Body of pancreas (tissue), 4 donors: ENCODE measurements at regions not wholly inside any gene's neighbourhood (a gene's known extent, or its start where the extent isn't known, plus 50 kb on each side); places are given as distances from the start of the nearest gene placed in this dataset.

Experiments
- CTCF ChIP-seq, 7 experiments: fragments of 450-650 bp in 4 of 7; fragments of 200-600 bp in 3 of 7; sonication (generic) in 3 of 7; IDR thresholded peaks; one replicate each; pipeline ENCODE4 v1.5.1; 2016 to 2019; ENCODE audit warnings: antibody characterized with exemption in 7 of 7
- POLR2A ChIP-seq, 3 donors: fragments of 450-650 bp; IDR thresholded peaks; one replicate each; pipeline ENCODE4 v1.6.1; 2016; ENCODE audit warnings: antibody characterized with exemption in 3 of 3, mild to moderate bottlenecking in 2 of 3

- TF ChIP-seq POLR2A (IDR thresholded peaks at IDR 0.05) (no peak), CTCF (IDR thresholded peaks at IDR 0.05) (no peak)
These were observed 698.7 kb downstream of the GLUD2 start for GRCh38 chrX:121746105-121746504.
